GM23338 (cell line): ENCODE measurements at regions not wholly inside any gene's neighbourhood (a gene's known extent, or its start where the extent isn't known, plus 50 kb on each side); places are given as distances from the start of the nearest gene placed in this dataset.

Experiments
- ATAC-seq: fragments of 200-7000 bp; cut with Tn5 transposase; 3 replicates; pipeline ENCODE4 v1.9.1; 2020
- DNase-seq: peaks from one replicate; pipeline ENCODE4 v3.0.0-alpha.2; 2015; ENCODE audit warnings: low spot score
- H2AFZ ChIP-seq: fragments of 200-600 bp; sonication (generic); 2 replicates; pipeline ENCODE4 v1.8.0; 2016; ENCODE audit warnings: antibody characterized with exemption, mild to moderate bottlenecking, moderate library complexity
- H3F3A ChIP-seq: fragments of 200-600 bp; sonication (generic); replicated peaks from 2 replicates; pipeline ENCODE4 v1.8.0; 2017; ENCODE audit warnings: antibody characterized with exemption, mixed run types, low read depth
- H3K27ac ChIP-seq: fragments of 200-600 bp; sonication (generic); 2 replicates; pipeline ENCODE4 v1.6.1; 2016; ENCODE audit warnings: low read depth
- H3K27me3 ChIP-seq: fragments of 200-600 bp; sonication (generic); 2 replicates; pipeline ENCODE4 v1.8.0; 2016; ENCODE audit warnings: mild to moderate bottlenecking, mixed run types, moderate library complexity; ENCODE audit not compliant: insufficient read depth
- H3K36me3 ChIP-seq: fragments of 200-600 bp; sonication (generic); 2 replicates; pipeline ENCODE4 v1.8.0; 2016; ENCODE audit warnings: mild to moderate bottlenecking; ENCODE audit not compliant: insufficient read depth
- H3K4me1 ChIP-seq: fragments of 200-600 bp; sonication (generic); 2 replicates; pipeline ENCODE4 v1.8.0; 2016; ENCODE audit warnings: mild to moderate bottlenecking, moderate library complexity; ENCODE audit not compliant: insufficient read depth
- H3K4me2 ChIP-seq: fragments of 200-600 bp; sonication (generic); 2 replicates; pipeline ENCODE4 v1.7.1; 2017; ENCODE audit warnings: mixed run types
- H3K4me3 ChIP-seq: fragments of 200-600 bp; sonication (generic); 2 replicates; pipeline ENCODE4 v1.6.1; 2016; ENCODE audit warnings: mixed run types
- H3K79me2 ChIP-seq: fragments of 200-600 bp; sonication (generic); replicated peaks from 2 replicates; pipeline ENCODE4 v1.8.0; 2017; ENCODE audit warnings: mild to moderate bottlenecking; ENCODE audit not compliant: insufficient read depth
- H3K9me2 ChIP-seq: fragments of 200-600 bp; sonication (generic); 2 replicates; pipeline ENCODE4 v1.8.0; 2017; ENCODE audit not compliant: insufficient read depth
- H4K20me1 ChIP-seq: fragments of 200-600 bp; sonication (generic); replicated peaks from 2 replicates; pipeline ENCODE4 v1.8.0; 2017; ENCODE audit warnings: mild to moderate bottlenecking; ENCODE audit not compliant: insufficient read depth
- H3K27ac Mint-ChIP-seq: 2 replicates; pipeline ENCODE4 v1.8.0; 2020; ENCODE audit warnings: inconsistent platforms, mild to moderate bottlenecking, moderate library complexity, mixed read lengths
- H3K27me3 Mint-ChIP-seq: 3 replicates; pipeline ENCODE4 v1.8.0; 2022; ENCODE audit warnings: low read depth, mild to moderate bottlenecking, moderate library complexity, mixed read lengths, inconsistent platforms; ENCODE audit not compliant: insufficient read depth, poor library complexity
- H3K36me3 Mint-ChIP-seq: 3 replicates; pipeline ENCODE4 v1.8.0; 2021; ENCODE audit warnings: low read depth, mild to moderate bottlenecking, inconsistent platforms, moderate library complexity, mixed read lengths
- H3K4me1 Mint-ChIP-seq: 3 replicates; pipeline ENCODE4 v1.8.0; 2020; ENCODE audit warnings: mild to moderate bottlenecking, inconsistent platforms, mixed read lengths
- H3K4me3 Mint-ChIP-seq: 3 replicates; pipeline ENCODE4 v1.8.0; 2021; ENCODE audit warnings: moderate library complexity, mild to moderate bottlenecking, inconsistent platforms, mixed read lengths
- H3K9me3 Mint-ChIP-seq: 3 replicates; pipeline ENCODE4 v1.8.0; 2020; ENCODE audit warnings: moderate library complexity, mild to moderate bottlenecking, inconsistent platforms, mixed read lengths
- CREB1 ChIP-seq: fragments of 250-450 bp; sonication (Bioruptor Pico); IDR thresholded peaks from 2 replicates; pipeline ENCODE4 v1.5.0; 2020; ENCODE audit warnings: low read depth, mild to moderate bottlenecking, moderate library complexity
- EZH2 ChIP-seq: fragments of 200-600 bp; sonication (generic); IDR thresholded peaks from one replicate; pipeline ENCODE4 v1.8.0; 2017; ENCODE audit warnings: antibody characterized with exemption, mild to moderate bottlenecking, low read depth; ENCODE audit not compliant: unreplicated experiment
- EZH2phosphoT487 ChIP-seq: fragments of 200-600 bp; sonication (generic); IDR thresholded peaks from one replicate; pipeline ENCODE4 v1.8.1; 2018; ENCODE audit warnings: antibody characterized with exemption; ENCODE audit not compliant: unreplicated experiment
- JUNB ChIP-seq: IDR thresholded peaks from one replicate; pipeline ENCODE4 v1.6.1; 2016; ENCODE audit warnings: antibody characterized with exemption; ENCODE audit not compliant: unreplicated experiment
- NANOG ChIP-seq: IDR thresholded peaks from 2 replicates; pipeline ENCODE4 v1.6.1; 2016; ENCODE audit warnings: antibody characterized with exemption, borderline replicate concordance
- POLR2AphosphoS5 ChIP-seq: IDR thresholded peaks from 2 replicates; pipeline ENCODE4 v1.6.1; 2016; ENCODE audit warnings: antibody characterized with exemption, low read depth
- STAT1 ChIP-seq: IDR thresholded peaks from one replicate; pipeline ENCODE4 v1.6.1; 2016; ENCODE audit warnings: antibody characterized with exemption; ENCODE audit not compliant: unreplicated experiment
- ZNF331 ChIP-seq: fragments of 250-450 bp; sonication (Bioruptor Pico); IDR thresholded peaks from 2 replicates; pipeline ENCODE4 v1.5.0; 2020; ENCODE audit warnings: low read depth, mild to moderate bottlenecking, moderate library complexity
- TF ChIP-seq, protein P1 (sequence below): fragments of 250-450 bp; sonication (Bioruptor Pico); IDR thresholded peaks from 2 replicates; pipeline ENCODE4 v1.5.0; 2020; ENCODE audit warnings: mild to moderate bottlenecking, moderate library complexity
- TF ChIP-seq, protein P2 (sequence below): IDR thresholded peaks from 2 replicates; pipeline ENCODE4 v1.6.1; 2016; ENCODE audit warnings: antibody characterized with exemption
- TF ChIP-seq, protein P3 (sequence below), 2 experiments: fragments of 200-600 bp in 1 of 2; sonication (generic) in 1 of 2; conservative IDR thresholded peaks; 2 replicates each; pipeline versions ENCODE4 v1.5.1 to v1.6.1; 2016 to 2017; ENCODE audit warnings: antibody characterized with exemption in 2 of 2, low read depth in 2 of 2, mild to moderate bottlenecking in 2 of 2, moderate library complexity in 1 of 2

DNA sequence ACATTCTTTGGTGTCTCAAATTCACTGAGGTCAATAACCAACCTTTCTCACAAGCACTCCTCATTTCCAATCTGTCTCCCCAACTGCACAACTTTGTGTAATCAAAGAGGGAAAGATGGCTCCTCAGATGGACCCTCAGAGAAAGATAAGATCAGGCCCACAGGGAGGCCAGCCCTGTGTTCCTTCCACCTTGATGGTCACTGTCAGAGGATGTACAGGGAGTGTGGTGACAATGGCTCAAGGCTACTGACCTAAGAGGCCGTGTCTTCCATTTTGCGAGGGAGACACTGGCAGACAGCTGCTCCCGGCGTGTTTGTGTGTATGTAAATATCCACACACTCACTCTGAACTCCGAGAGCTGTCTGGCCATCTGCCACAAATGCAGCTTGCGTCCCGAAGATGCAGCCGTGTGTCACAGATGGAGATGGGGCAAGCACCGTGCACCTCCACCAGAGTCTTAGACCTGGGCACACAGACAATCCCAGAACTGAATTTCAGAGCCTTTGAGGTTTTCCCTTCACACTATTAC lies 712.1 kb upstream of the NRP1 start:
- TF ChIP-seq, protein P1, sequence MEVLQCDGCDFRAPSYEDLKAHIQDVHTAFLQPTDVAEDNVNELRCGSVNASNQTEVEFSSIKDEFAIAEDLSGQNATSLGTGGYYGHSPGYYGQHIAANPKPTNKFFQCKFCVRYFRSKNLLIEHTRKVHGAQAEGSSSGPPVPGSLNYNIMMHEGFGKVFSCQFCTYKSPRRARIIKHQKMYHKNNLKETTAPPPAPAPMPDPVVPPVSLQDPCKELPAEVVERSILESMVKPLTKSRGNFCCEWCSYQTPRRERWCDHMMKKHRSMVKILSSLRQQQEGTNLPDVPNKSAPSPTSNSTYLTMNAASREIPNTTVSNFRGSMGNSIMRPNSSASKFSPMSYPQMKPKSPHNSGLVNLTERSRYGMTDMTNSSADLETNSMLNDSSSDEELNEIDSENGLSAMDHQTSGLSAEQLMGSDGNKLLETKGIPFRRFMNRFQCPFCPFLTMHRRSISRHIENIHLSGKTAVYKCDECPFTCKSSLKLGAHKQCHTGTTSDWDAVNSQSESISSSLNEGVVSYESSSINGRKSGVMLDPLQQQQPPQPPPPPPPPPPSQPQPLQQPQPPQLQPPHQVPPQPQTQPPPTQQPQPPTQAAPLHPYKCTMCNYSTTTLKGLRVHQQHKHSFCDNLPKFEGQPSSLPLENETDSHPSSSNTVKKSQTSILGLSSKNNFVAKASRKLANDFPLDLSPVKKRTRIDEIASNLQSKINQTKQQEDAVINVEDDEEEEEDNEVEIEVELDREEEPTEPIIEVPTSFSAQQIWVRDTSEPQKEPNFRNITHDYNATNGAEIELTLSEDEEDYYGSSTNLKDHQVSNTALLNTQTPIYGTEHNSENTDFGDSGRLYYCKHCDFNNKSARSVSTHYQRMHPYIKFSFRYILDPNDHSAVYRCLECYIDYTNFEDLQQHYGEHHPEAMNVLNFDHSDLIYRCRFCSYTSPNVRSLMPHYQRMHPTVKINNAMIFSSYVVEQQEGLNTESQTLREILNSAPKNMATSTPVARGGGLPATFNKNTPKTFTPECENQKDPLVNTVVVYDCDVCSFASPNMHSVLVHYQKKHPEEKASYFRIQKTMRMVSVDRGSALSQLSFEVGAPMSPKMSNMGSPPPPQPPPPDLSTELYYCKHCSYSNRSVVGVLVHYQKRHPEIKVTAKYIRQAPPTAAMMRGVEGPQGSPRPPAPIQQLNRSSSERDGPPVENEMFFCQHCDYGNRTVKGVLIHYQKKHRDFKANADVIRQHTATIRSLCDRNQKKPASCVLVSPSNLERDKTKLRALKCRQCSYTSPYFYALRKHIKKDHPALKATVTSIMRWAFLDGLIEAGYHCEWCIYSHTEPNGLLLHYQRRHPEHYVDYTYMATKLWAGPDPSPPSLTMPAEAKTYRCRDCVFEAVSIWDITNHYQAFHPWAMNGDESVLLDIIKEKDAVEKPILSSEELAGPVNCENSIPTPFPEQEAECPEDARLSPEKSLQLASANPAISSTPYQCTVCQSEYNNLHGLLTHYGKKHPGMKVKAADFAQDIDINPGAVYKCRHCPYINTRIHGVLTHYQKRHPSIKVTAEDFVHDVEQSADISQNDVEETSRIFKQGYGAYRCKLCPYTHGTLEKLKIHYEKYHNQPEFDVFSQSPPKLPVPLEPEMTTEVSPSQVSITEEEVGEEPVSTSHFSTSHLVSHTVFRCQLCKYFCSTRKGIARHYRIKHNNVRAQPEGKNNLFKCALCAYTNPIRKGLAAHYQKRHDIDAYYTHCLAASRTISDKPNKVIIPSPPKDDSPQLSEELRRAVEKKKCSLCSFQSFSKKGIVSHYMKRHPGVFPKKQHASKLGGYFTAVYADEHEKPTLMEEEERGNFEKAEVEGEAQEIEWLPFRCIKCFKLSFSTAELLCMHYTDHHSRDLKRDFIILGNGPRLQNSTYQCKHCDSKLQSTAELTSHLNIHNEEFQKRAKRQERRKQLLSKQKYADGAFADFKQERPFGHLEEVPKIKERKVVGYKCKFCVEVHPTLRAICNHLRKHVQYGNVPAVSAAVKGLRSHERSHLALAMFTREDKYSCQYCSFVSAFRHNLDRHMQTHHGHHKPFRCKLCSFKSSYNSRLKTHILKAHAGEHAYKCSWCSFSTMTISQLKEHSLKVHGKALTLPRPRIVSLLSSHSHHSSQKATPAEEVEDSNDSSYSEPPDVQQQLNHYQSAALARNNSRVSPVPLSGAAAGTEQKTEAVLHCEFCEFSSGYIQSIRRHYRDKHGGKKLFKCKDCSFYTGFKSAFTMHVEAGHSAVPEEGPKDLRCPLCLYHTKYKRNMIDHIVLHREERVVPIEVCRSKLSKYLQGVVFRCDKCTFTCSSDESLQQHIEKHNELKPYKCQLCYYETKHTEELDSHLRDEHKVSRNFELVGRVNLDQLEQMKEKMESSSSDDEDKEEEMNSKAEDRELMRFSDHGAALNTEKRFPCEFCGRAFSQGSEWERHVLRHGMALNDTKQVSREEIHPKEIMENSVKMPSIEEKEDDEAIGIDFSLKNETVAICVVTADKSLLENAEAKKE (CRISPR knock-in tag): no peak
- TF ChIP-seq POLR2AphosphoS5: no peak
- no peak for TF ChIP-seq EZH2
- TF ChIP-seq JUNB: no peak
- TF ChIP-seq CREB1: no peak
- Histone ChIP-seq H3K4me3 (no peak overlapping the region), H3K36me3 (no peaks in the 10 kb centered on the region), H3K4me1 (no peaks in the 10 kb centered on the region), H3F3A (no peaks in the 10 kb centered on the region), H2AFZ (no peak overlapping the region), H3K4me2 (no peak overlapping the region), H3K9me2 (peaks cover 11% of the 10 kb centered on the region; the same call in 1 of the 2 replicates), H3K79me2 (no peaks in the 10 kb centered on the region), H3K27ac (no peak overlapping the region), H4K20me1 (no peaks in the 10 kb centered on the region), H3K27me3 (no peaks in the 10 kb centered on the region)
- no peak for DNase-seq
- no peak overlapping the region for H3K4me3 Mint-ChIP-seq
- no peaks in the 10 kb centered on the region for H3K36me3 Mint-ChIP-seq
- no peaks in the 10 kb centered on the region; the same call in 1 of the 3 replicates for H3K9me3 Mint-ChIP-seq
- peaks cover 1% of the 10 kb centered on the region for H3K27me3 Mint-ChIP-seq
- no peak overlapping the region for H3K27ac Mint-ChIP-seq
- H3K4me1 Mint-ChIP-seq: no peaks in the 10 kb centered on the region
- no peak for ATAC-seq

DNA sequence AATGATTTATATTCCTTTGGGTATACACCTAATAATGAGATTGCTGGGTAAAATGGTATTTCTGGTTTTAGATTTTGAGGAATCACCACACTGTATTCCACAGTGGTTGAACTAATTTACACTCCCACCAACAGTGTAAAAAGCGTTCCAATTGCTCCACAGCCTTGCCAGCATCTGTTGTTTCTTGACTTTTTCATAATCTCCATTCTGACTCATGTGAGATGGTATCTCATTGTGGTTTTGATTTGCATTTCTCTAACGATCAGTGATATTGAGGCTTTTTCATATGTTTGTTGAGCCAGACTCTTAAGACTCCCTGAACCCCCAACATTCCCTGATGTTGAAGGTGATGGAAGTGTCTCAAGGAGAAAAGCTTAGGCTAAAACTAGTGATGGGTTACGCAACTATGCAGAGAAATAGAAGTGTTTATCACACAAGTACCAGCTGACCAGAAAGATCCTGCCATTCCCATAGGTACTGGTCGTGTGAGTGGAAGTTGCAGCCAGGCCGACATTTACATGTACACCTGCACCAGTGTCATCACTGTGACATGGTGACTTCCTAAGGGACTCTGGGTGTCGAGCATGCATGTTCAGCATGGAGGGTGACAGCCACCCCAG lies 711.2 kb upstream of the NRP1 start:
- H3K36me3 ChIP-seq: no peaks in the 10 kb centered on the region
- no peak overlapping the region for H3K27ac Mint-ChIP-seq
- 0 out of 2 replicates have a peak, but pooled peaks cover 11% of the 10 kb centered on the region for H3K9me2 ChIP-seq
- H3K4me2 ChIP-seq: no peak overlapping the region
- no peak for ATAC-seq
- H3K27me3 ChIP-seq: no peaks in the 10 kb centered on the region
- H3K36me3 Mint-ChIP-seq: no peaks in the 10 kb centered on the region
- H3K27ac ChIP-seq: no peak overlapping the region
- no peaks in the 10 kb centered on the region for H4K20me1 ChIP-seq
- no peaks in the 10 kb centered on the region for H3K27me3 Mint-ChIP-seq
- H3K4me1 ChIP-seq: no peaks in the 10 kb centered on the region
- no peaks in the 10 kb centered on the region for H3K9me3 Mint-ChIP-seq
- H3K4me3 Mint-ChIP-seq: no peak overlapping the region
- H3K79me2 ChIP-seq: no peaks in the 10 kb centered on the region
- H3F3A ChIP-seq: no peaks in the 10 kb centered on the region
- no peak overlapping the region for H2AFZ ChIP-seq
- DNase-seq: no peak
- no peaks in the 10 kb centered on the region for H3K4me1 Mint-ChIP-seq
- H3K4me3 ChIP-seq: no peak overlapping the region
- TF ChIP-seq POLR2AphosphoS5 (no peak), EZH2phosphoT487 (no peak), NANOG (no peak), JUNB (no peak), STAT1 (no peak), ZNF331 (no peak), EZH2 (no peak)
- TF ChIP-seq, protein P2, sequence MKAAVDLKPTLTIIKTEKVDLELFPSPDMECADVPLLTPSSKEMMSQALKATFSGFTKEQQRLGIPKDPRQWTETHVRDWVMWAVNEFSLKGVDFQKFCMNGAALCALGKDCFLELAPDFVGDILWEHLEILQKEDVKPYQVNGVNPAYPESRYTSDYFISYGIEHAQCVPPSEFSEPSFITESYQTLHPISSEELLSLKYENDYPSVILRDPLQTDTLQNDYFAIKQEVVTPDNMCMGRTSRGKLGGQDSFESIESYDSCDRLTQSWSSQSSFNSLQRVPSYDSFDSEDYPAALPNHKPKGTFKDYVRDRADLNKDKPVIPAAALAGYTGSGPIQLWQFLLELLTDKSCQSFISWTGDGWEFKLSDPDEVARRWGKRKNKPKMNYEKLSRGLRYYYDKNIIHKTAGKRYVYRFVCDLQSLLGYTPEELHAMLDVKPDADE: no peak
- TF ChIP-seq, protein P3, sequence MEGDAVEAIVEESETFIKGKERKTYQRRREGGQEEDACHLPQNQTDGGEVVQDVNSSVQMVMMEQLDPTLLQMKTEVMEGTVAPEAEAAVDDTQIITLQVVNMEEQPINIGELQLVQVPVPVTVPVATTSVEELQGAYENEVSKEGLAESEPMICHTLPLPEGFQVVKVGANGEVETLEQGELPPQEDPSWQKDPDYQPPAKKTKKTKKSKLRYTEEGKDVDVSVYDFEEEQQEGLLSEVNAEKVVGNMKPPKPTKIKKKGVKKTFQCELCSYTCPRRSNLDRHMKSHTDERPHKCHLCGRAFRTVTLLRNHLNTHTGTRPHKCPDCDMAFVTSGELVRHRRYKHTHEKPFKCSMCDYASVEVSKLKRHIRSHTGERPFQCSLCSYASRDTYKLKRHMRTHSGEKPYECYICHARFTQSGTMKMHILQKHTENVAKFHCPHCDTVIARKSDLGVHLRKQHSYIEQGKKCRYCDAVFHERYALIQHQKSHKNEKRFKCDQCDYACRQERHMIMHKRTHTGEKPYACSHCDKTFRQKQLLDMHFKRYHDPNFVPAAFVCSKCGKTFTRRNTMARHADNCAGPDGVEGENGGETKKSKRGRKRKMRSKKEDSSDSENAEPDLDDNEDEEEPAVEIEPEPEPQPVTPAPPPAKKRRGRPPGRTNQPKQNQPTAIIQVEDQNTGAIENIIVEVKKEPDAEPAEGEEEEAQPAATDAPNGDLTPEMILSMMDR (conservative IDR thresholded peaks at IDR 0.05; ENCODE audit: low read depth in 2 of 2): no peak
